Heart left ventricle (tissue), 16 donors: ENCODE measurements at regions not wholly inside any gene's neighbourhood (a gene's known extent, or its start where the extent isn't known, plus 50 kb on each side); places are given as distances from the start of the nearest gene placed in this dataset.

ENCODE experiments used
- ATAC-seq, 4 donors: fragments of 200-7000 bp; cut with Tn5 transposase; one replicate each; pipeline ENCODE4 v1.9.1; 2020 to 2022; ENCODE audit warnings: moderate library complexity in 4 of 4, mild to moderate bottlenecking in 3 of 4, moderate number of reproducible peaks in 1 of 4
- DNase-seq, 5 donors: peaks; one replicate each; pipeline ENCODE4 v3.0.0-alpha.2; 2020
- H3K27ac ChIP-seq, 12 donors: fragments of 200-600 bp; sonication (generic) in 4 of 12; one replicate each; pipeline versions ENCODE4 v1.5.0 to v1.8.0; 2016 to 2022; ENCODE audit warnings: mild to moderate bottlenecking in 2 of 12
- H3K27me3 ChIP-seq, 9 donors: fragments of 200-600 bp; sonication (generic) in 2 of 9; one replicate each; pipeline versions ENCODE4 v1.5.1 to v1.8.0; 2016 to 2022; ENCODE audit warnings: mild to moderate bottlenecking in 3 of 9
- H3K36me3 ChIP-seq, 9 donors: fragments of 200-600 bp; sonication (generic) in 2 of 9; one replicate each; pipeline versions ENCODE4 v1.5.0 to v1.8.0; 2018 to 2022; ENCODE audit warnings: mild to moderate bottlenecking in 2 of 9
- H3K4me1 ChIP-seq, 12 donors: fragments of 200-600 bp; sonication (generic) in 4 of 12; one replicate each; pipeline versions ENCODE4 v1.5.0 to v1.8.0; 2016 to 2022; ENCODE audit warnings: mild to moderate bottlenecking in 3 of 12
- H3K4me3 ChIP-seq, 12 donors: fragments of 200-600 bp; sonication (generic) in 4 of 12; one replicate each; pipeline versions ENCODE4 v1.5.0 to v1.8.0; 2017 to 2022; ENCODE audit warnings: mild to moderate bottlenecking in 9 of 12, moderate library complexity in 4 of 12
- H3K9me3 ChIP-seq, 12 donors: fragments of 200-600 bp; sonication (generic) in 4 of 12; one replicate each; pipeline versions ENCODE4 v1.5.0 to v1.8.0; 2016 to 2022; ENCODE audit warnings: mild to moderate bottlenecking in 1 of 12
- CTCF ChIP-seq, 12 donors: fragments of 200-600 bp; sonication (generic) in 4 of 12; IDR thresholded peaks; one replicate each; pipeline versions ENCODE4 v1.5.0 to v1.8.0; 2018 to 2022; ENCODE audit warnings: antibody characterized with exemption in 12 of 12, mild to moderate bottlenecking in 5 of 12
- POLR2A ChIP-seq, 2 donors: fragments of 450-650 bp; IDR thresholded peaks; one replicate each; pipeline ENCODE4 v1.6.1; 2017; ENCODE audit warnings: antibody characterized with exemption in 2 of 2, mild to moderate bottlenecking in 2 of 2, moderate library complexity in 2 of 2
- WGBS, 4 donors: extraction: QIAGEN DNeasy Blood & Tissue Kit in 2 of 4; methylation state at CpG; one replicate each; pipeline versions ENCODE4 v1.1.5 to v1.1.7; 2013 to 2018; 5-methylcytosine and 5-hydroxymethylcytosine counted together
- intact Hi-C, 10 donors: fragments of 100-400 bp; cut with DNase I; formaldehyde crosslinking; loops; one replicate each; pipeline versions ENCODE4 v1.11.1 to v1.14.2; 2022
- donor health status: ischemic (EF 13 %, LVEDD 7.1; RV severe dilation, severe dysfunction).
- donor health status: healthy with polysubstance abuse.
- donor health status: DM: no; HTN: yes; CAD: no.
- donor health status: DM: no; HTN: no; CAD: no.
- donor health status: ischemic (EF 25% LVEDD 6.9; RV normal size, moderate dysfunction).
- donor health status: ischemic (EF 25% LVEDD 5.7; RV mildly dilated, moderate dysfunction).
- donor health status: healthy.
- donor health status: DM: yes; HTN: yes; CAD: no.
- donor health status: ischemic (EF 35%, LVEDD 5.7; RV mildly dilated, moderate dysfunction).
- donor health status: nonischemic (EF 11% LVEDD 7.7; RV severe dilation, severe dysfunction).
- donor health status: DM: yes; HTN: yes; CAD: no.
- donor health status: PGD.
- donor health status: ischemic (EF 29% LVEDD 5.4; RV normal size, mild dysfunction).
- donor health status: nonischemic (EF 23%, LVEDD 6.1; RV moderate dilation, normal function).

GRCh38 chr4:43253541-43253940 is 361.0 kb downstream of the GRXCR1 start:
- TF ChIP-seq POLR2A (IDR thresholded peaks at IDR 0.05), result no peak
- ATAC-seq, result no peak

GRCh38 chr4:43264730-43265129 is 372.2 kb downstream of the GRXCR1 start:
- H3K27me3 ChIP-seq, result no peaks in the 10 kb centered on the region
- TF ChIP-seq CTCF (IDR thresholded peaks at IDR 0.05), result no peak
- TF ChIP-seq POLR2A (IDR thresholded peaks at IDR 0.05), result no peak

More at GRCh38 chr4:43253541-43253940, 361.0 kb downstream of the GRXCR1 start:
- H3K9me3 ChIP-seq, result peaks cover 0 to 10% (median 0%) of the 10 kb centered on the region in 12 donors
- H3K27me3 ChIP-seq, result no peaks in the 10 kb centered on the region
- no peak overlapping the region for H3K4me3 ChIP-seq
- intact Hi-C loops, result no loop called here
- no peaks in the 10 kb centered on the region for H3K36me3 ChIP-seq
- H3K4me1 ChIP-seq, result no peaks in the 10 kb centered on the region
- no peak for DNase-seq
- H3K27ac ChIP-seq, result no peak overlapping the region

GRCh38 chr4:43271946-43272345 is 379.4 kb downstream of the GRXCR1 start:
- Histone ChIP-seq H3K27me3 (no peaks in the 10 kb centered on the region), H3K9me3 (no peaks in the 10 kb centered on the region), H3K4me1 (no peaks in the 10 kb centered on the region), H3K4me3 (no peak overlapping the region), H3K27ac (no peak overlapping the region), H3K36me3 (no peaks in the 10 kb centered on the region)
- no peak for ATAC-seq
- DNase-seq, result no peak
- 0 to 28% (median 9%) methylated on average over 1 of the region's 1 CpG for WGBS, 4 donors
- intact Hi-C loops, result no loop called here
- TF ChIP-seq CTCF (IDR thresholded peaks at IDR 0.05), result no peak
- no peak for TF ChIP-seq POLR2A (IDR thresholded peaks at IDR 0.05)

More at GRCh38 chr4:43264730-43265129, 372.2 kb downstream of the GRXCR1 start:
- no peak for DNase-seq
- intact Hi-C loops, result no loop called here
- no peak for ATAC-seq
- H3K27ac ChIP-seq, result no peak overlapping the region
- peaks cover 0 to 46% (median 19%) of the 10 kb centered on the region in 12 donors for H3K9me3 ChIP-seq
- H3K36me3 ChIP-seq, result no peaks in the 10 kb centered on the region
- no peaks in the 10 kb centered on the region for H3K4me1 ChIP-seq
- H3K4me3 ChIP-seq, result no peak overlapping the region

GRCh38 chr4:43274376-43274775 is 381.9 kb downstream of the GRXCR1 start:
- Histone ChIP-seq H3K9me3 (no peaks in the 10 kb centered on the region), H3K4me1 (no peaks in the 10 kb centered on the region), H3K27me3 (no peaks in the 10 kb centered on the region), H3K27ac (no peak overlapping the region), H3K4me3 (no peak overlapping the region), H3K36me3 (no peaks in the 10 kb centered on the region)
- WGBS, 4 donors, result 64 to 69% (median 65%) methylated on average over 2 of the region's 2 CpGs
- TF ChIP-seq POLR2A (IDR thresholded peaks at IDR 0.05) (no peak), CTCF (IDR thresholded peaks at IDR 0.05) (no peak)
- DNase-seq (no peak), ATAC-seq (no peak)
- intact Hi-C loops, result no loop called here

- 73 to 96% (median 79%) methylated on average over 1 of the region's 1 CpG for WGBS, 4 donors
- no peaks in the 10 kb centered on the region for H3K36me3 ChIP-seq
- no peaks in the 10 kb centered on the region for H3K9me3 ChIP-seq
- H3K4me3 ChIP-seq, result no peak overlapping the region
- intact Hi-C loops, result no loop called here
- H3K27ac ChIP-seq, result no peak overlapping the region
- TF ChIP-seq POLR2A (IDR thresholded peaks at IDR 0.05) (no peak), CTCF (IDR thresholded peaks at IDR 0.05) (no peak)
- DNase-seq (no peak), ATAC-seq (no peak)
- no peaks in the 10 kb centered on the region for H3K4me1 ChIP-seq
- H3K27me3 ChIP-seq, result no peaks in the 10 kb centered on the region
Observed at GRCh38 chr4:43275779-43276178, 383.3 kb downstream of the GRXCR1 start.
